Chondrocyte (in vitro differentiated cells): ENCODE measurements at regions not wholly inside any gene's neighbourhood (a gene's known extent, or its start where the extent isn't known, plus 50 kb on each side); places are given as distances from the start of the nearest gene placed in this dataset.
"Not testable (repeated sequence)": the region's sequence is repeated elsewhere in the genome, so short reads cannot be mapped to it uniquely, and the experiment has no call there.

Experiments
- DNase-seq: peaks from one replicate; pipeline ENCODE4 v3.0.0; 2021; ENCODE audit warnings: mixed read lengths, low spot score
- H3K27ac Mint-ChIP-seq: one replicate; pipeline ENCODE4 v1.8.0; 2021; ENCODE audit warnings: mild to moderate bottlenecking, moderate library complexity, mixed read lengths; ENCODE audit not compliant: unreplicated experiment
- H3K27me3 Mint-ChIP-seq: 2 replicates; pipeline ENCODE4 v1.8.0; 2021; ENCODE audit warnings: low read depth, mixed read lengths
- H3K36me3 Mint-ChIP-seq: 2 replicates; pipeline ENCODE4 v1.8.0; 2021; ENCODE audit warnings: low read depth, mixed read lengths
- H3K4me1 Mint-ChIP-seq: 2 replicates; pipeline ENCODE4 v1.8.0; 2021; ENCODE audit warnings: low read depth, mild to moderate bottlenecking, mixed read lengths
- H3K4me3 Mint-ChIP-seq: one replicate; pipeline ENCODE4 v1.8.0; 2021; ENCODE audit warnings: mild to moderate bottlenecking, moderate library complexity, mixed read lengths; ENCODE audit not compliant: unreplicated experiment
- H3K9me3 Mint-ChIP-seq: 2 replicates; pipeline ENCODE4 v1.8.0; 2021; ENCODE audit warnings: low read depth, mixed read lengths
- CTCF ChIP-seq: fragments of 200-600 bp; sonication (generic); IDR thresholded peaks from 2 replicates; pipeline ENCODE4 v1.5.0; 2021; ENCODE audit warnings: antibody characterized with exemption, mild to moderate bottlenecking, moderate library complexity

- peak overlapping the region; percentile 28 for H3K27ac Mint-ChIP-seq
- no peak overlapping the region for H3K4me3 Mint-ChIP-seq
- DNase-seq, result no peak
- no peak for TF ChIP-seq CTCF
- H3K27me3 Mint-ChIP-seq, result no peaks in the 10 kb centered on the region
- no peaks in the 10 kb centered on the region for H3K4me1 Mint-ChIP-seq
- no peaks in the 10 kb centered on the region for H3K36me3 Mint-ChIP-seq
- H3K9me3 Mint-ChIP-seq, result peaks cover 71% of the 10 kb centered on the region
These were observed 144.4 kb downstream of the ZNF675 start for GRCh38 chr19:23542562-23542961.

GRCh38 chr19:23541991-23542390, 145.0 kb downstream of the ZNF675 start:
- H3K4me1 Mint-ChIP-seq, result no peaks in the 10 kb centered on the region
- H3K27ac Mint-ChIP-seq, result no peak overlapping the region
- H3K36me3 Mint-ChIP-seq, result no peaks in the 10 kb centered on the region
- no peaks in the 10 kb centered on the region for H3K27me3 Mint-ChIP-seq
- peaks cover 67% of the 10 kb centered on the region for H3K9me3 Mint-ChIP-seq
- no peak for TF ChIP-seq CTCF
- H3K4me3 Mint-ChIP-seq, result no peak overlapping the region
- DNase-seq, result no peak

GRCh38 chr19:23540180-23540579, 144.9 kb upstream of the ZNF91 start:
- H3K4me3 Mint-ChIP-seq, H3K4me1 Mint-ChIP-seq, DNase-seq, H3K36me3 Mint-ChIP-seq, H3K27me3 Mint-ChIP-seq: not testable (repeated sequence)
- Mint-ChIP-seq H3K9me3 (peaks cover 70% of the 10 kb centered on the region), H3K27ac (peak overlapping the region; percentile 33)

GRCh38 chr19:23539499-23539898, 144.2 kb upstream of the ZNF91 start:
- H3K4me3 Mint-ChIP-seq, result no peak overlapping the region
- no peaks in the 10 kb centered on the region for H3K4me1 Mint-ChIP-seq
- H3K36me3 Mint-ChIP-seq, result no peaks in the 10 kb centered on the region
- H3K9me3 Mint-ChIP-seq, result peaks cover 69% of the 10 kb centered on the region
- H3K27me3 Mint-ChIP-seq, result no peaks in the 10 kb centered on the region
- no peak for TF ChIP-seq CTCF
- no peak for DNase-seq
- H3K27ac Mint-ChIP-seq, result no peak overlapping the region

GRCh38 chr19:23537136-23537535, 141.9 kb upstream of the ZNF91 start:
- DNase-seq, H3K27ac Mint-ChIP-seq, H3K4me3 Mint-ChIP-seq, H3K36me3 Mint-ChIP-seq, H3K27me3 Mint-ChIP-seq, H3K4me1 Mint-ChIP-seq: not testable (repeated sequence)
- peaks cover 54% of the 10 kb centered on the region for H3K9me3 Mint-ChIP-seq

- peaks cover 50% of the 10 kb centered on the region for H3K9me3 Mint-ChIP-seq
- H3K27ac Mint-ChIP-seq, result not testable (repeated sequence)
These were observed 141.1 kb upstream of the ZNF91 start for GRCh38 chr19:23536341-23536740.

GRCh38 chr19:23535901-23536300, 140.6 kb upstream of the ZNF91 start:
- peaks cover 48% of the 10 kb centered on the region for H3K9me3 Mint-ChIP-seq
- not testable (repeated sequence) for H3K4me3 Mint-ChIP-seq, DNase-seq, H3K27me3 Mint-ChIP-seq, H3K27ac Mint-ChIP-seq, H3K36me3 Mint-ChIP-seq, H3K4me1 Mint-ChIP-seq

More at GRCh38 chr19:23536341-23536740, 141.1 kb upstream of the ZNF91 start:
- H3K4me3 Mint-ChIP-seq, H3K36me3 Mint-ChIP-seq, H3K4me1 Mint-ChIP-seq, DNase-seq, H3K27me3 Mint-ChIP-seq: not testable (repeated sequence)

- not testable (repeated sequence) for H3K4me3 Mint-ChIP-seq, H3K36me3 Mint-ChIP-seq, H3K27ac Mint-ChIP-seq, H3K27me3 Mint-ChIP-seq, H3K4me1 Mint-ChIP-seq
- H3K9me3 Mint-ChIP-seq, result peaks cover 52% of the 10 kb centered on the region
- DNase-seq, result peak; percentile 90
These were observed 138.2 kb upstream of the ZNF91 start for GRCh38 chr19:23533441-23533840.
